Endodermal cell (in vitro differentiated cells): ENCODE measurements at regions not wholly inside any gene's neighbourhood (a gene's known extent, or its start where the extent isn't known, plus 50 kb on each side); places are given as distances from the start of the nearest gene placed in this dataset.

Source experiments
- DNase-seq: peaks from one replicate; pipeline ENCODE4 v3.0.0-alpha.2; 2017
- H3K27ac ChIP-seq: 2 replicates; pipeline ENCODE4 v1.5.1; 2013; ENCODE audit warnings: mild to moderate bottlenecking, low read depth, low read length, moderate library complexity
- H3K27me3 ChIP-seq: 2 replicates; pipeline ENCODE4 v1.6.1; 2013; ENCODE audit warnings: mild to moderate bottlenecking, low read length, moderate library complexity; ENCODE audit not compliant: insufficient read depth, control insufficient read depth, poor library complexity, severe bottlenecking
- H3K36me3 ChIP-seq: 2 replicates; pipeline ENCODE4 v1.7.0; 2013; ENCODE audit warnings: mild to moderate bottlenecking, low read length, moderate library complexity; ENCODE audit not compliant: control insufficient read depth, insufficient read depth
- H3K4me1 ChIP-seq: one replicate; pipeline ENCODE4 v1.7.0; 2013; ENCODE audit warnings: low read length; ENCODE audit not compliant: control insufficient read depth, insufficient read depth
- H3K4me3 ChIP-seq: 2 replicates; pipeline ENCODE4 v1.5.1; 2013; ENCODE audit warnings: mild to moderate bottlenecking, low read length, moderate library complexity
- H3K9ac ChIP-seq: 2 replicates; pipeline ENCODE4 v1.6.1; 2013; ENCODE audit warnings: mild to moderate bottlenecking, low read length, moderate library complexity; ENCODE audit not compliant: poor library complexity, severe bottlenecking; ENCODE audit errors: extremely low read depth
- H3K9me3 ChIP-seq: 2 replicates; pipeline ENCODE4 v1.6.1; 2013; ENCODE audit warnings: mild to moderate bottlenecking, low read length, moderate library complexity; ENCODE audit not compliant: control insufficient read depth
- H3K27ac Mint-ChIP-seq: 2 replicates; pipeline ENCODE4 v1.8.0; 2020; ENCODE audit warnings: mixed read lengths
- H3K27me3 Mint-ChIP-seq: 2 replicates; pipeline ENCODE4 v1.8.0; 2021; ENCODE audit warnings: mild to moderate bottlenecking, mixed read lengths; ENCODE audit not compliant: insufficient read depth
- H3K36me3 Mint-ChIP-seq: 2 replicates; pipeline ENCODE4 v1.8.0; 2020; ENCODE audit warnings: low read depth, mixed read lengths
- H3K4me1 Mint-ChIP-seq: 2 replicates; pipeline ENCODE4 v1.8.0; 2020; ENCODE audit warnings: mixed read lengths
- H3K4me3 Mint-ChIP-seq: 2 replicates; pipeline ENCODE4 v1.8.0; 2020; ENCODE audit warnings: mild to moderate bottlenecking, moderate library complexity, mixed read lengths
- H3K9me3 Mint-ChIP-seq: 2 replicates; pipeline ENCODE4 v1.8.0; 2020; ENCODE audit warnings: mild to moderate bottlenecking, mixed read lengths
- WGBS, 2 experiments: methylation state at CpG; one replicate each; pipeline versions ENCODE4 v1.1.5 to v1.1.7; 2013; ENCODE audit warnings: missing lambda C conversion rate in 2 of 2, mixed read lengths in 1 of 2; ENCODE audit not compliant: insufficient coverage in 1 of 2, insufficient read length in 1 of 2; 5-methylcytosine and 5-hydroxymethylcytosine counted together
- TF ChIP-seq, protein P1 (sequence below): fragments of 200-600 bp; sonication (generic); conservative IDR thresholded peaks from 2 replicates; pipeline ENCODE4 v1.5.0; 2021; ENCODE audit warnings: antibody characterized with exemption, mild to moderate bottlenecking

GRCh38 chr5:97914483-97914882 is 731.4 kb upstream of the RIOK2 start:
- no peak overlapping the region for H3K4me3 Mint-ChIP-seq
- H3K36me3 Mint-ChIP-seq = no peaks in the 10 kb centered on the region
- H3K9me3 Mint-ChIP-seq = no peaks in the 10 kb centered on the region

GRCh38 chr5:97915106-97915505 is 732.1 kb upstream of the RIOK2 start:
- H3K4me1 ChIP-seq = no peaks in the 10 kb centered on the region
- DNase-seq = no peak
- Mint-ChIP-seq H3K36me3 (no peaks in the 10 kb centered on the region), H3K27me3 (no peaks in the 10 kb centered on the region), H3K9me3 (no peaks in the 10 kb centered on the region), H3K27ac (no peak overlapping the region), H3K4me1 (no peaks in the 10 kb centered on the region), H3K4me3 (no peak overlapping the region)
- 73 to 83% methylated on average over 1 of the region's 1 CpG for WGBS, 2 experiments
- H3K36me3 ChIP-seq = no peaks in the 10 kb centered on the region
- no peak overlapping the region for H3K9ac ChIP-seq
- H3K27me3 ChIP-seq = no peaks in the 10 kb centered on the region
- no peak overlapping the region for H3K4me3 ChIP-seq
- H3K27ac ChIP-seq = no peak overlapping the region
- TF ChIP-seq, protein P1, sequence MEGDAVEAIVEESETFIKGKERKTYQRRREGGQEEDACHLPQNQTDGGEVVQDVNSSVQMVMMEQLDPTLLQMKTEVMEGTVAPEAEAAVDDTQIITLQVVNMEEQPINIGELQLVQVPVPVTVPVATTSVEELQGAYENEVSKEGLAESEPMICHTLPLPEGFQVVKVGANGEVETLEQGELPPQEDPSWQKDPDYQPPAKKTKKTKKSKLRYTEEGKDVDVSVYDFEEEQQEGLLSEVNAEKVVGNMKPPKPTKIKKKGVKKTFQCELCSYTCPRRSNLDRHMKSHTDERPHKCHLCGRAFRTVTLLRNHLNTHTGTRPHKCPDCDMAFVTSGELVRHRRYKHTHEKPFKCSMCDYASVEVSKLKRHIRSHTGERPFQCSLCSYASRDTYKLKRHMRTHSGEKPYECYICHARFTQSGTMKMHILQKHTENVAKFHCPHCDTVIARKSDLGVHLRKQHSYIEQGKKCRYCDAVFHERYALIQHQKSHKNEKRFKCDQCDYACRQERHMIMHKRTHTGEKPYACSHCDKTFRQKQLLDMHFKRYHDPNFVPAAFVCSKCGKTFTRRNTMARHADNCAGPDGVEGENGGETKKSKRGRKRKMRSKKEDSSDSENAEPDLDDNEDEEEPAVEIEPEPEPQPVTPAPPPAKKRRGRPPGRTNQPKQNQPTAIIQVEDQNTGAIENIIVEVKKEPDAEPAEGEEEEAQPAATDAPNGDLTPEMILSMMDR = no peak
- H3K9me3 ChIP-seq = no peaks in the 10 kb centered on the region

More at GRCh38 chr5:97914483-97914882, 731.4 kb upstream of the RIOK2 start:
- no peak overlapping the region for H3K27ac ChIP-seq
- TF ChIP-seq, protein P1 = no peak
- H3K4me1 Mint-ChIP-seq = no peaks in the 10 kb centered on the region
- no peaks in the 10 kb centered on the region for H3K9me3 ChIP-seq
- H3K27me3 Mint-ChIP-seq = no peaks in the 10 kb centered on the region
- 100% methylated on average over 1 of the region's 1 CpG for WGBS, 2 experiments
- no peak overlapping the region for H3K4me3 ChIP-seq
- H3K4me1 ChIP-seq = no peaks in the 10 kb centered on the region
- H3K27ac Mint-ChIP-seq = no peak overlapping the region
- no peak for DNase-seq
- no peaks in the 10 kb centered on the region for H3K36me3 ChIP-seq
- H3K9ac ChIP-seq = no peak overlapping the region
- no peaks in the 10 kb centered on the region for H3K27me3 ChIP-seq

DNA sequence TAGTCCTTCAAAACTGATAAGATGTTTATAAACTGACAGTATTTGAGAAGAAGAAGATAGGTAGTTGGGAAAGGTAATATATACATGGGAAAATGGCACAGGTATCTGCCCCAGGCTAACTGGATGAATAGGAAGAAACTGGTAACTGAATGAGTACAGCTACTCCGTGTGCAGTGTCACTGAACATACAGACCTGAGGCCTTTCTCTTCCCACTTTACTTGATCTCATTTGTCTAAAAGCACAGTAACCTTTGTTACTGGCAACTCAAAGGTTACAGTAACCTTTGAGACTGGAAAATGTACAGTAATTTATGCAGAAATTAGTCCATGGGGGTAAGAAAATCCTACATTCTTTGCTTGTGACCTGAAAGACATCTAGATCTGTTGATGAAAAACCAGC is 735.0 kb upstream of the RIOK2 start:
- Mint-ChIP-seq H3K27ac (no peak overlapping the region), H3K4me3 (no peak overlapping the region), H3K9me3 (no peaks in the 10 kb centered on the region), H3K36me3 (no peaks in the 10 kb centered on the region), H3K4me1 (no peaks in the 10 kb centered on the region), H3K27me3 (no peaks in the 10 kb centered on the region)
- no peaks in the 10 kb centered on the region for H3K27me3 ChIP-seq
- no peaks in the 10 kb centered on the region for H3K4me1 ChIP-seq
- no peak overlapping the region for H3K4me3 ChIP-seq
- 86% methylated on average over 1 of the region's 1 CpG; no CpG with 5 or more reads in 1 of the 2 experiments for WGBS, 2 experiments
- no peak overlapping the region for H3K9ac ChIP-seq
- H3K36me3 ChIP-seq = no peaks in the 10 kb centered on the region
- TF ChIP-seq, protein P1 = no peak
- DNase-seq = no peak
- no peaks in the 10 kb centered on the region for H3K9me3 ChIP-seq
- no peak overlapping the region for H3K27ac ChIP-seq
